HL-60 (cell line): ENCODE measurements at regions not wholly inside any gene's neighbourhood (a gene's known extent, or its start where the extent isn't known, plus 50 kb on each side); places are given as distances from the start of the nearest gene placed in this dataset.

Source experiments
- DNase-seq, 2 experiments: peaks; one replicate each; pipeline ENCODE4 v3.0.0-alpha.2; 2010 to 2020; ENCODE audit warnings: low read depth in 1 of 2, low spot score in 1 of 2
- H3K27ac ChIP-seq: fragments of 250-450 bp; sonication (Bioruptor Pico); replicated peaks from 2 replicates; pipeline ENCODE4 v1.5.1; 2020; ENCODE audit warnings: mild to moderate bottlenecking, moderate library complexity
- H3K27me3 ChIP-seq: fragments of 250-450 bp; sonication (Bioruptor Pico); 2 replicates; pipeline ENCODE4 v1.5.1; 2021; ENCODE audit warnings: mild to moderate bottlenecking, moderate library complexity; ENCODE audit not compliant: insufficient read depth, poor library complexity, severe bottlenecking
- H3K4me3 ChIP-seq: replicated peaks from 2 replicates; pipeline ENCODE4 v1.5.1; 2011; ENCODE audit warnings: mild to moderate bottlenecking, control low read depth, low read length; ENCODE audit not compliant: insufficient read depth
- CTCF ChIP-seq: IDR thresholded peaks from one replicate; pipeline ENCODE4 v1.5.1; 2011; ENCODE audit warnings: low read length, control low read depth, inconsistent platforms; ENCODE audit not compliant: insufficient read depth
- GABPA ChIP-seq: IDR thresholded peaks from 2 replicates; pipeline ENCODE4 v1.6.1; 2012; ENCODE audit warnings: low read depth
- POLR2AphosphoS5 ChIP-seq: IDR thresholded peaks from 2 replicates; pipeline ENCODE4 v1.6.1; 2012; ENCODE audit warnings: low read depth
- SPI1 ChIP-seq: IDR thresholded peaks from 2 replicates; pipeline ENCODE4 v1.6.1; 2012; ENCODE audit warnings: low read depth, mild to moderate bottlenecking, borderline replicate concordance
- TF ChIP-seq, protein P1 (sequence below): IDR thresholded peaks from 2 replicates; pipeline ENCODE4 v1.6.1; 2012; ENCODE audit warnings: low read depth; ENCODE audit not compliant: insufficient replicate concordance

DNA sequence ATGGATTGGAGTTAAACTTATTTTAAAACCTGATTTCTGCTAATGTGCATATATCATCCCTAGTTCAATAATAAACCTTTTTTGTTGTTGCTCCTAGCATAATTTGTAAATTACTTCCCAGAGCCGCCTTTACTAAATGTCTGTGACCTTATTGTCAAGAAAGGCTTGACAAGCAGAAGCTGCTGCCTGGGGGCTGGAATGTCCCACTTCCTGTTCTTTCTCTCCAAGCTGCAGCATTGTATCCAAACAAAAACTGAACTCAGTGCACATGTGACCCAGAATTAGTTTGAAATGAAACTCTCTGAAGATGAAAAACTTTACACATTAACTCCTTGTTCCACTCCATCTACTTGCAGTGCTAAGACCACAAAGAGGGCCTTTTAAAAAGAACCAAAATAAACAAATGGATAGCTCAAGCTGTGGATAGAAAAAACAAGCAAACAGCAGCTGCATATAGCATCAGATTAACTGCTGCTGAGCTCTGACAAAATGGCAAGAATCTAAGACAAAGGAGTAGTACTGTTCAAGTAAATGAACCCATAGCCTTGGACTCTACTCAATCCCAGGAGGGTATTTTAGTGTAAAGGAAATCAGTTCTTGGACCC is 99.8 kb upstream of the NEUROD1 start:
- no peaks in the 10 kb centered on the region for H3K27me3 ChIP-seq
- H3K4me3 ChIP-seq: no peak overlapping the region
- DNase-seq: no peak
- TF ChIP-seq SPI1: peak; percentile 23; the same call in 1 of the 2 replicates
- TF ChIP-seq, protein P1, sequence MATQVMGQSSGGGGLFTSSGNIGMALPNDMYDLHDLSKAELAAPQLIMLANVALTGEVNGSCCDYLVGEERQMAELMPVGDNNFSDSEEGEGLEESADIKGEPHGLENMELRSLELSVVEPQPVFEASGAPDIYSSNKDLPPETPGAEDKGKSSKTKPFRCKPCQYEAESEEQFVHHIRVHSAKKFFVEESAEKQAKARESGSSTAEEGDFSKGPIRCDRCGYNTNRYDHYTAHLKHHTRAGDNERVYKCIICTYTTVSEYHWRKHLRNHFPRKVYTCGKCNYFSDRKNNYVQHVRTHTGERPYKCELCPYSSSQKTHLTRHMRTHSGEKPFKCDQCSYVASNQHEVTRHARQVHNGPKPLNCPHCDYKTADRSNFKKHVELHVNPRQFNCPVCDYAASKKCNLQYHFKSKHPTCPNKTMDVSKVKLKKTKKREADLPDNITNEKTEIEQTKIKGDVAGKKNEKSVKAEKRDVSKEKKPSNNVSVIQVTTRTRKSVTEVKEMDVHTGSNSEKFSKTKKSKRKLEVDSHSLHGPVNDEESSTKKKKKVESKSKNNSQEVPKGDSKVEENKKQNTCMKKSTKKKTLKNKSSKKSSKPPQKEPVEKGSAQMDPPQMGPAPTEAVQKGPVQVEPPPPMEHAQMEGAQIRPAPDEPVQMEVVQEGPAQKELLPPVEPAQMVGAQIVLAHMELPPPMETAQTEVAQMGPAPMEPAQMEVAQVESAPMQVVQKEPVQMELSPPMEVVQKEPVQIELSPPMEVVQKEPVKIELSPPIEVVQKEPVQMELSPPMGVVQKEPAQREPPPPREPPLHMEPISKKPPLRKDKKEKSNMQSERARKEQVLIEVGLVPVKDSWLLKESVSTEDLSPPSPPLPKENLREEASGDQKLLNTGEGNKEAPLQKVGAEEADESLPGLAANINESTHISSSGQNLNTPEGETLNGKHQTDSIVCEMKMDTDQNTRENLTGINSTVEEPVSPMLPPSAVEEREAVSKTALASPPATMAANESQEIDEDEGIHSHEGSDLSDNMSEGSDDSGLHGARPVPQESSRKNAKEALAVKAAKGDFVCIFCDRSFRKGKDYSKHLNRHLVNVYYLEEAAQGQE: no peak
- no peak overlapping the region for H3K27ac ChIP-seq

- Histone ChIP-seq H3K4me3 (no peak overlapping the region), H3K27ac (no peak overlapping the region), H3K27me3 (no peaks in the 10 kb centered on the region)
- TF ChIP-seq SPI1 (no peak), CTCF (no peak), POLR2AphosphoS5 (no peak), GABPA (no peak)
- TF ChIP-seq, protein P1: no peak
- DNase-seq: no peak
Measured at GRCh38 chr2:181780657-181781056, 100.3 kb upstream of the NEUROD1 start.

DNA sequence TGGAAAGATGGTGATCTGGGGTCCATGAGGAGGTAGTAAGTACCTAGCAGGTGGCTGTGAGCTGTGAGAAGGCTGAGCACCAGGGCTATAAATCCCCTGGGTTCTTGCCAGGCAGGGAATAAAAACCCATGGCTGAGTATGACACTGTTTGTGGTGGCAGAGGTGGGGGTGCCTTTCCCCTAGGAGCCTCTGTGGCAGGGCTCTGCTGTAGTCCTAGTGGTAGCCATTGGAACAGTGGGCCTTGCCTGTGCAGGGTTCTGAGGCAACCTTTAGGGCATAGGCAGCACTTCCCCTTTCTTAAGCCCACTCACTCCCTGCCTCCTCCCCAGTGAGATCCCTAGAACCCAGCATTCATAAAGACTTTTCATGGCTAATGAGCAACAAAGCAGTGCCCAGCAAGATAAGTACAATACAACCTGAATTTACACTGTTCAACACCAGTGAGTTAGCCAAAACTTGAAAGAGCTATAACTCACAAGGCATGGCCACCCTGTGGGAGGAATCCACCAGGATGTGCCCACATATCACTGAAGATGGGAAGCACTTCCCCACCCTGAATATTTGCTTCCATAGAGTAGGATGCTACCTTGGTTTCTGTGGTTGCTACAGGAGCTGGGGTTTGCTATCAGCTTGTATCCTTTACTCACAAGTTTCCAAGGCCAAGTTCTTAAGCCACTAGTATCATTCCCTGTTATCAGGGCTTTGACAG is 100.9 kb upstream of the NEUROD1 start:
- peak; percentile 25 to 58 for DNase-seq
- no peak for TF ChIP-seq POLR2AphosphoS5
- TF ChIP-seq SPI1: peak; percentile 98
- peak; percentile 21 for TF ChIP-seq CTCF

GRCh38 chr2:181782660-181783059 is 102.3 kb upstream of the NEUROD1 start:
- H3K27ac ChIP-seq: no peak overlapping the region
- H3K4me3 ChIP-seq: no peak overlapping the region
- DNase-seq: no peak
- TF ChIP-seq POLR2AphosphoS5 (no peak), CTCF (no peak), GABPA (no peak), SPI1 (no peak)
- TF ChIP-seq, protein P1: no peak
- H3K27me3 ChIP-seq: no peaks in the 10 kb centered on the region

More for the DNA sequence above, 100.9 kb upstream of the NEUROD1 start:
- Histone ChIP-seq H3K27me3 (no peaks in the 10 kb centered on the region), H3K4me3 (no peak overlapping the region), H3K27ac (no peak overlapping the region)
